ENCODE measurements at regions not wholly inside any gene's neighbourhood (a gene's known extent, or its start where the extent isn't known, plus 50 kb on each side); places are given as distances from the start of the nearest gene placed in this dataset.

GRCh38 chr10:33828592-33828991 lies 494.1 kb upstream of the NRP1 start:
- TF ChIP-seq TCF12 (IDR thresholded peaks at IDR 0.05; ENCODE audit: low read depth) (no peak), REST (IDR thresholded peaks at IDR 0.05; ENCODE audit: low read depth) (no peak), EGR1 (IDR thresholded peaks at IDR 0.05) (no peak), YY1 (IDR thresholded peaks at IDR 0.05; ENCODE audit: low read depth) (no peak), CEBPB (IDR thresholded peaks at IDR 0.05) (no peak), MAX (IDR thresholded peaks at IDR 0.05) (no peak), NFIC (IDR thresholded peaks at IDR 0.05) (no peak), TEAD4 (IDR thresholded peaks at IDR 0.05) (no peak), FOXM1 (IDR thresholded peaks at IDR 0.05; ENCODE audit: borderline replicate concordance, low read depth) (no peak), CREB1 (IDR thresholded peaks at IDR 0.05; ENCODE audit: low read depth) (no peak)
- TF ChIP-seq, protein P1, sequence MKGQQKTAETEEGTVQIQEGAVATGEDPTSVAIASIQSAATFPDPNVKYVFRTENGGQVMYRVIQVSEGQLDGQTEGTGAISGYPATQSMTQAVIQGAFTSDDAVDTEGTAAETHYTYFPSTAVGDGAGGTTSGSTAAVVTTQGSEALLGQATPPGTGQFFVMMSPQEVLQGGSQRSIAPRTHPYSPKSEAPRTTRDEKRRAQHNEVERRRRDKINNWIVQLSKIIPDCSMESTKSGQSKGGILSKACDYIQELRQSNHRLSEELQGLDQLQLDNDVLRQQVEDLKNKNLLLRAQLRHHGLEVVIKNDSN (IDR thresholded peaks at IDR 0.05): no peak

DNA sequence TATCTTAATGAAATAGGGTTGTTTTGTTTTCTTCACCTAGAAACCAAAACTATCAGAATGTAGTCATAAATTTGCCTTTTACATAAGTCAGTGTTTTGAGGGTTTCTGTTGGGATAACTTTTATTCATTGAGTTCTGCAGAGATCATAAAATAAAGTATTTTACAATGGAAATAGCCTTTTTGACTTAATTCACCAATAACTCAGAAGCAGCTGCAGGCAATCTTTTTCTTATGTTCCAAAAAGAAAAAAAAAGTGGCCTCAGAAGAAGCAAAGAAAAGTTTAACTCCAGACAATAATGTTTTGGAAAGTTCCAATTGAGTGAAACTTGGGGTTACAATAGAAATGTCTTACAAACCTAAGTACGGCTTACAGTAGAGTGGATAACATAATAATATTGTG lies 491.7 kb upstream of the NRP1 start:
- TF ChIP-seq FOXM1 (IDR thresholded peaks at IDR 0.05; ENCODE audit: borderline replicate concordance, low read depth) (no peak), TAF1 (IDR thresholded peaks at IDR 0.05; ENCODE audit: low read depth) (no peak), MAX (IDR thresholded peaks at IDR 0.05) (no peak), EGR1 (IDR thresholded peaks at IDR 0.05) (no peak), TCF12 (IDR thresholded peaks at IDR 0.05; ENCODE audit: low read depth) (no peak), NFIC (IDR thresholded peaks at IDR 0.05) (no peak), ZBTB7A (IDR thresholded peaks at IDR 0.05; ENCODE audit: low read depth) (no peak), REST (IDR thresholded peaks at IDR 0.05; ENCODE audit: low read depth) (no peak), RAD21 (IDR thresholded peaks at IDR 0.05; ENCODE audit: low read depth) (no peak), EP300 (IDR thresholded peaks at IDR 0.05; ENCODE audit: borderline replicate concordance) (no peak), CREB1 (IDR thresholded peaks at IDR 0.05; ENCODE audit: low read depth) (no peak), YY1 (IDR thresholded peaks at IDR 0.05; ENCODE audit: low read depth) (no peak), CEBPB (IDR thresholded peaks at IDR 0.05) (no peak), TEAD4 (IDR thresholded peaks at IDR 0.05) (no peak)
- TF ChIP-seq, protein P1 (IDR thresholded peaks at IDR 0.05): no peak

DNA sequence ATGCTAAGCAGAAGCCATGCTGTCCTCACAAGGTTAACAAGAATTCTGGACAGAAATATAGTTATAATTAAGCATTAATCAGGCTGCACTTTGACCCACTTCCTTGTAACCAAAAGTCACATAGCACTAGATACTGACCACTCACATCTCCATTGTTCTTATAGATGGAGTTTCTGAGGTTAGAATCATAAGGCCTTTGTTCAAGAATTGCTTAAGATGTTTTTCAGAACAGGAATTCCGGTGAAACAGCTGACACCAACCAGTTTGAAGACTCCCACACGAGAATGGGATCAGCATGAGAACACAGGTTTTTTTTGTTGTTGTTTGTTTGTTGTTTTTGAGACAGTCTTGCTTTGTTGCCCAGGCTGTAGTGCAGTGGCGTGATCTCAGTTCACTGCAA lies 488.3 kb upstream of the NRP1 start:
- TF ChIP-seq, protein P1 (IDR thresholded peaks at IDR 0.05): no peak
- TF ChIP-seq REST (IDR thresholded peaks at IDR 0.05; ENCODE audit: low read depth) (no peak), EP300 (IDR thresholded peaks at IDR 0.05; ENCODE audit: borderline replicate concordance) (no peak)

DNA sequence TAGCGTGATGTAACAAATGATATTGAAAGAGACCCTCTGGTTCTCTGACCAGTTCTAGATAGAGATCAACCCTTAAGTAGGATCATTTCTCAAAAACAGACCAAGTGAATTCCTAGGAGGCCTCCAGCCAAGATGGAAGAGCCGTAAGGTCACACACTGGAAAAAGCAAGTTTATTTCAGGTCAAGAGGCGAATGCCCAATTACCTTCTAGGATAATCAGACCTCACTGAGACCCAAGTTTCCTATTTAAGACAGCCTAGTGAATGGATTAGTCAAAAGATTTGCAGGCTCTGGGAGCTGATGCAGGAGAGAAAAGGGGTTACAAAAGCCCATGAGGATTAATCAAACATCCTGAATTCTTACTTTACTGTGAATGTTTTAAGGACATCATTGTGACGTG lies 486.1 kb upstream of the NRP1 start:
- no peak for TF ChIP-seq NFIC (IDR thresholded peaks at IDR 0.05)
- TF ChIP-seq MAX (IDR thresholded peaks at IDR 0.05): no peak
- no peak for TF ChIP-seq ZBTB7A (IDR thresholded peaks at IDR 0.05; ENCODE audit: low read depth)
- no peak for TF ChIP-seq TEAD4 (IDR thresholded peaks at IDR 0.05)
- TF ChIP-seq RAD21 (IDR thresholded peaks at IDR 0.05; ENCODE audit: low read depth): no peak
- no peak for TF ChIP-seq CREB1 (IDR thresholded peaks at IDR 0.05; ENCODE audit: low read depth)
- TF ChIP-seq TAF1 (IDR thresholded peaks at IDR 0.05; ENCODE audit: low read depth): no peak
- TF ChIP-seq FOXM1 (IDR thresholded peaks at IDR 0.05; ENCODE audit: borderline replicate concordance, low read depth): no peak
- no peak for TF ChIP-seq TCF12 (IDR thresholded peaks at IDR 0.05; ENCODE audit: low read depth)
- TF ChIP-seq, protein P1 (IDR thresholded peaks at IDR 0.05): no peak
- no peak for TF ChIP-seq REST (IDR thresholded peaks at IDR 0.05; ENCODE audit: low read depth)
- no peak for TF ChIP-seq EGR1 (IDR thresholded peaks at IDR 0.05)
- no peak for TF ChIP-seq CEBPB (IDR thresholded peaks at IDR 0.05)
- TF ChIP-seq EP300 (IDR thresholded peaks at IDR 0.05; ENCODE audit: borderline replicate concordance): no peak
- no peak for TF ChIP-seq YY1 (IDR thresholded peaks at IDR 0.05; ENCODE audit: low read depth)
